ENCODE measurements at regions not wholly inside any gene's neighbourhood (a gene's known extent, or its start where the extent isn't known, plus 50 kb on each side); places are given as distances from the start of the nearest gene placed in this dataset.

DNA sequence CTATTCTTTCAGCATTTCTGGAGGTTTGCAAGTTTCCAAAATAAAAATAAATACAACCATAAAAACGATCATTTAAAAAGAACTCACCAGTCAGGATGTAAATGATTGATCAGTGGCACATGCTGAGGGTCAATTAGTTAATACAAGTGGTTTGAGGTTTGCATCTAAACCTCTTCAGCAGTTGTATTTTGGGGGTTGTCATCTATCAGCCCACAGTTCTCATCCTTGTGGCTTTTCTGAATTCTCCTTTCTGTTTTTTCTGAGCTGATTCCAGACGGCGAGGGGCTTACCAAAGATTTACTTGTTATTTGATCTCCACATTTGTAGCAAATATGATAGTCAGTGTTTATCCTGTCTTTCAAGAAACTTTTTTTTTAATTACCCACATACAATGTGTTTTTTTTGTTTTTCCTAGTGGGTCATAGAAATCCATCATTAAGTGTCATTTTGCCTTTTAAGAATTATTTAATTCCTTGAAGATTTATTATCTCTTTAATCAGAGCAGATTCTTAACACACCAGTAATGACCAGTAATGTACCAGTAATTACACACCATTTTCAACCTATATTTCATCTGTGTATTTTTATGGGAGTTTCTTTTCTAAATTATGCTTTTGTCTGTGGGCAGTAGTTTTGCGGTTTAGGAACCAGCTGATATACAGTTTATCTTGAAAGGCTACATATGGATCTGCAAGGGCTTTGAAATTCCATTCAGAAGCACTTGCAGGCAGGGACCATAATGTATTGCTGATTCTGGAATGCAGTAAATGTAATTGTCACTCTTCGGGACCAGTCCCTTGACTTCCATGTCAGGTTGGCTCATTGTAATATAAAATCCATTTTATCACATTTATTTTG is 56.3 kb upstream of the DAAM1 start:
- Histone ChIP-seq H3K4me1 (ENCODE audit: control insufficient read depth, extremely low read depth, insufficient read depth, low read length) (no peaks in the 10 kb centered on the region), H3K4me3 (replicated peaks in 1 of 3; ENCODE audit: insufficient read depth in 1 of 3, low read depth in 1 of 3, low read length in 3 of 3) (no peak overlapping the region), H3K36me3 (ENCODE audit: control insufficient read depth in 2 of 2, extremely low read depth in 1 of 2, insufficient read depth in 2 of 2, low read length in 2 of 2) (no peaks in the 10 kb centered on the region), H3K9me1 (replicated peaks; ENCODE audit: control insufficient read depth, extremely low read depth, insufficient read depth, low read length) (no peaks in the 10 kb centered on the region), H4K20me1 (replicated peaks; ENCODE audit: control insufficient read depth, extremely low read depth, insufficient read depth, low read length) (no peaks in the 10 kb centered on the region), H3K4me2 (ENCODE audit: insufficient read depth, low read length) (no peak overlapping the region), H3K27me3 (ENCODE audit: control insufficient read depth in 2 of 2, insufficient read depth in 2 of 2, low read length in 2 of 2) (no peaks in the 10 kb centered on the region), H3K27ac (ENCODE audit: insufficient read depth, low read depth, low read length) (no peak overlapping the region), H2AFZ (ENCODE audit: low read depth, low read length) (no peak overlapping the region), H3K9ac (replicated peaks; ENCODE audit: extremely low read depth, insufficient read depth, low read length) (no peak overlapping the region), H3K9me3 (replicated peaks; ENCODE audit: control insufficient read depth, insufficient read depth, low read length) (no peaks in the 10 kb centered on the region), H3K79me2 (ENCODE audit: control insufficient read depth, insufficient read depth, low read length) (no peaks in the 10 kb centered on the region)
- FAIRE-seq: no peak
- ChIA-PET CTCF (interaction anchor here (0.9 to 5.0 kb wide), 10 partner anchors 8 to 444 kb away, joined by 3 to 69 read pairs (median 8); partner anchors contain the start of genes CCDC175 and DAAM1), POLR2A (no interaction called here)
- DNase-seq (ENCODE audit: low read depth, low spot score): no peak
- intact Hi-C loops (cut with micrococcal nuclease) (no loop called here), dilution Hi-C loops (cut with MboI; ENCODE audit: extremely low pct_ligation_motif_present, low sequenced_read_pairs) (no loop called here)
- no peak for TF ChIP-seq JUN (IDR thresholded peaks at IDR 0.05; ENCODE audit: borderline replicate concordance, insufficient read depth, insufficient read length, low read depth)
- TF ChIP-seq, protein P1, sequence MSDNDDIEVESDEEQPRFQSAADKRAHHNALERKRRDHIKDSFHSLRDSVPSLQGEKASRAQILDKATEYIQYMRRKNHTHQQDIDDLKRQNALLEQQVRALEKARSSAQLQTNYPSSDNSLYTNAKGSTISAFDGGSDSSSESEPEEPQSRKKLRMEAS (IDR thresholded peaks at IDR 0.05; ENCODE audit: insufficient read depth, insufficient read length): no peak
- no peak for TF ChIP-seq EZH2 (IDR thresholded peaks at IDR 0.05; ENCODE audit: borderline replicate concordance, low read depth, low read length, severe bottlenecking)
- TF ChIP-seq FOS (IDR thresholded peaks at IDR 0.05; ENCODE audit: borderline replicate concordance, insufficient read depth, low read length): no peak
- no peak for TF ChIP-seq POLR2AphosphoS5 (IDR thresholded peaks at IDR 0.05; ENCODE audit: insufficient read depth, low read depth, low read length)
- no peak for TF ChIP-seq POLR2A (IDR thresholded peaks at IDR 0.05; ENCODE audit: low read depth, low read length)
- TF ChIP-seq, protein P2, sequence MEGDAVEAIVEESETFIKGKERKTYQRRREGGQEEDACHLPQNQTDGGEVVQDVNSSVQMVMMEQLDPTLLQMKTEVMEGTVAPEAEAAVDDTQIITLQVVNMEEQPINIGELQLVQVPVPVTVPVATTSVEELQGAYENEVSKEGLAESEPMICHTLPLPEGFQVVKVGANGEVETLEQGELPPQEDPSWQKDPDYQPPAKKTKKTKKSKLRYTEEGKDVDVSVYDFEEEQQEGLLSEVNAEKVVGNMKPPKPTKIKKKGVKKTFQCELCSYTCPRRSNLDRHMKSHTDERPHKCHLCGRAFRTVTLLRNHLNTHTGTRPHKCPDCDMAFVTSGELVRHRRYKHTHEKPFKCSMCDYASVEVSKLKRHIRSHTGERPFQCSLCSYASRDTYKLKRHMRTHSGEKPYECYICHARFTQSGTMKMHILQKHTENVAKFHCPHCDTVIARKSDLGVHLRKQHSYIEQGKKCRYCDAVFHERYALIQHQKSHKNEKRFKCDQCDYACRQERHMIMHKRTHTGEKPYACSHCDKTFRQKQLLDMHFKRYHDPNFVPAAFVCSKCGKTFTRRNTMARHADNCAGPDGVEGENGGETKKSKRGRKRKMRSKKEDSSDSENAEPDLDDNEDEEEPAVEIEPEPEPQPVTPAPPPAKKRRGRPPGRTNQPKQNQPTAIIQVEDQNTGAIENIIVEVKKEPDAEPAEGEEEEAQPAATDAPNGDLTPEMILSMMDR (IDR thresholded peaks at IDR 0.05; ENCODE audit: extremely low read depth in 1 of 2, insufficient read depth in 1 of 2, low read depth in 1 of 2, low read length in 2 of 2): no peak
- TF ChIP-seq GATA2 (IDR thresholded peaks at IDR 0.05; ENCODE audit: insufficient read depth, insufficient read length, low read depth, low read length): no peak
- no peak for TF ChIP-seq MYC (IDR thresholded peaks at IDR 0.05; ENCODE audit: low read depth, low read length)
- no TSS peak for BruUV-seq (replicated peaks)
